HG03280 (cell line): ENCODE measurements at regions not wholly inside any gene's neighbourhood (a gene's known extent, or its start where the extent isn't known, plus 50 kb on each side); places are given as distances from the start of the nearest gene placed in this dataset.

ENCODE experiments used
- ATAC-seq: cut with Tn5 transposase; IDR thresholded peaks from one replicate; pipeline ENCODE4 v1.9.1; 2021; ENCODE audit warnings: mild to moderate bottlenecking, moderate library complexity; ENCODE audit not compliant: unreplicated experiment

- ATAC-seq: no peak
Measured at GRCh38 chr4:159003420-159004253, 99.2 kb upstream of the RAPGEF2 start.

GRCh38 chr4:159006202-159006601 lies 96.7 kb upstream of the RAPGEF2 start:
- no peak for ATAC-seq

- no peak for ATAC-seq
Measured at GRCh38 chr4:159008671-159009070, 94.2 kb upstream of the RAPGEF2 start.

GRCh38 chr4:159009521-159009920 lies 93.4 kb upstream of the RAPGEF2 start:
- no peak for ATAC-seq

GRCh38 chr4:159010100-159010499 lies 92.8 kb upstream of the RAPGEF2 start:
- ATAC-seq: no peak

- no peak for ATAC-seq
Measured at GRCh38 chr4:159010563-159011260, 92.2 kb upstream of the RAPGEF2 start.

GRCh38 chr4:159012381-159012780 lies 90.5 kb upstream of the RAPGEF2 start:
- ATAC-seq: no peak

GRCh38 chr4:159013692-159014091 lies 89.2 kb upstream of the RAPGEF2 start:
- ATAC-seq: no peak

- ATAC-seq: no peak
Measured at GRCh38 chr4:159014859-159015258, 88.0 kb upstream of the RAPGEF2 start.

GRCh38 chr4:159015841-159016240 lies 87.0 kb upstream of the RAPGEF2 start:
- ATAC-seq: no peak

GRCh38 chr4:159016593-159017024 lies 86.3 kb upstream of the RAPGEF2 start:
- ATAC-seq: peak; percentile 47

- ATAC-seq: peak; percentile 22
Measured at GRCh38 chr4:159017323-159018026, 85.4 kb upstream of the RAPGEF2 start.

GRCh38 chr4:159018062-159018629 lies 84.7 kb upstream of the RAPGEF2 start:
- peak; percentile 93 for ATAC-seq

GRCh38 chr4:159019356-159019755 lies 83.5 kb upstream of the RAPGEF2 start:
- no peak for ATAC-seq

GRCh38 chr4:159021597-159022385 lies 81.1 kb upstream of the RAPGEF2 start:
- ATAC-seq: no peak

GRCh38 chr4:159023741-159024140 lies 79.1 kb upstream of the RAPGEF2 start:
- no peak for ATAC-seq

- no peak for ATAC-seq
Measured at GRCh38 chr4:159024266-159024665, 78.6 kb upstream of the RAPGEF2 start.

- no peak for ATAC-seq
Measured at GRCh38 chr4:159024828-159025227, 78.1 kb upstream of the RAPGEF2 start.

GRCh38 chr4:159026329-159026728 lies 76.5 kb upstream of the RAPGEF2 start:
- no peak for ATAC-seq

- peak; percentile 45 for ATAC-seq
Measured at GRCh38 chr4:159027535-159027934, 75.3 kb upstream of the RAPGEF2 start.
